Upper lobe of left lung (tissue), 6 donors: ENCODE measurements at regions not wholly inside any gene's neighbourhood (a gene's known extent, or its start where the extent isn't known, plus 50 kb on each side); places are given as distances from the start of the nearest gene placed in this dataset.

ENCODE experiments used
- ATAC-seq, 2 donors: fragments of 200-7000 bp; cut with Tn5 transposase; one replicate each; pipeline ENCODE4 v1.9.1; 2022; ENCODE audit warnings: mild to moderate bottlenecking in 2 of 2, moderate library complexity in 2 of 2; ENCODE audit not compliant: low FRiP score in 2 of 2
- DNase-seq, 2 donors: peaks; one replicate each; pipeline ENCODE4 v3.0.0-alpha.2; 2019 to 2020
- H3K27ac ChIP-seq, 4 donors: fragments of 200-600 bp; sonication (generic); one replicate each; pipeline ENCODE4 v1.5.1; 2016 to 2019
- H3K27me3 ChIP-seq, 4 donors: fragments of 200-600 bp; sonication (generic); one replicate each; pipeline ENCODE4 v1.5.1; 2017 to 2019
- H3K36me3 ChIP-seq, 4 donors: fragments of 200-600 bp; sonication (generic); one replicate each; pipeline ENCODE4 v1.5.1; 2016 to 2019
- H3K4me1 ChIP-seq, 4 donors: fragments of 200-600 bp; sonication (generic); one replicate each; pipeline ENCODE4 v1.5.1; 2018 to 2019
- H3K4me3 ChIP-seq, 4 donors: fragments of 200-600 bp; sonication (generic); one replicate each; pipeline ENCODE4 v1.5.1; 2017 to 2019; ENCODE audit warnings: mild to moderate bottlenecking in 2 of 4, moderate library complexity in 1 of 4
- H3K9me3 ChIP-seq, 4 donors: fragments of 200-600 bp; sonication (generic); one replicate each; pipeline ENCODE4 v1.5.1; 2018 to 2019
- EP300 ChIP-seq, 4 donors: sonication (generic); formaldehyde crosslinking; IDR thresholded peaks; one replicate each; pipeline ENCODE4 v1.5.1; 2017; ENCODE audit warnings: antibody characterized with exemption in 4 of 4, control low read depth in 2 of 4
- POLR2A ChIP-seq, 4 donors: fragments of 450-650 bp; IDR thresholded peaks; one replicate each; pipeline ENCODE4 v1.5.1; 2016 to 2017; ENCODE audit warnings: antibody characterized with exemption in 4 of 4, mild to moderate bottlenecking in 2 of 4
- POLR2AphosphoS5 ChIP-seq, 2 donors: sonication (generic); formaldehyde crosslinking; IDR thresholded peaks; one replicate each; pipeline ENCODE4 v1.5.1; 2017; ENCODE audit warnings: antibody characterized with exemption in 2 of 2
- WGBS, 2 donors: methylation state at CpG; one replicate each; pipeline ENCODE4 v1.1.5; 2017 to 2018; 5-methylcytosine and 5-hydroxymethylcytosine counted together
- TF ChIP-seq, protein P1 (sequence below), 6 experiments: fragments of 450-650 bp in 4 of 6; fragments of 200-600 bp in 2 of 6; sonication (generic) in 2 of 6; IDR thresholded peaks; one replicate each; pipeline ENCODE4 v1.5.1; 2016 to 2019; ENCODE audit warnings: antibody characterized with exemption in 6 of 6
- donor health status: DM: no; HTN: no; CAD: no; lungs with moderate emphysema.
- donor health status: DM: no; HTN: yes; CAD: no; lungs with severe emphysema.

DNA sequence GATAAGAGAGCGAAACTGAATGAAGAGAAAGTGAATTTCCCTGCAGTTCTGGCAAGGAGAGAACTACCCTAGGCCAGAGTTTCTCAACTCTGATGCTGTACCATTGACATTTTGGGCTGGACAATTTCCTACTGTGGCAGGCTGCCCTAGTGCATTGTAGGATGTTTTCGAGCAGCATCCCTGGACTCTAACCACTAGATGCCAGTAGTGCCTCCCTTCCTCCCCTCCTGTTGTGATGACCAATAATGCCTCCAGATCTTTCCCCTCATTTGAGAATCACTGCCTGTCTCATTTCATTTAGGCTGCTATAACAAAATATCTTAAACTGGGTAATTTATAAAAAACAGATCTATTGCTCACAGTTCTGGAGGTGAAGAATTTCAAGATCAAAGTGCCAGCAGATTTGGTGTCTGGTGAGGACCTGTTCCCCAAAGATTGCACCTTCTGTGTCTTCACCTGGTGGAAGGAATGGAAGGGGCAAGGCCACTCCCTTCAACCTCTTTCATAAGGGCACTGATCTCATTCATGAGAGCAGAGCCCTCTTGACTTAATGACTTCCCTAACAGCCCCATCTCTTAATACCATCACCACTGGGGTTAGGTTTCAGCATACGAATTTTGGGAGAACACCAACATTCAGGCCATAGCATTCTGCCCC lies 188.9 kb upstream of the MEIS2 start:
- WGBS, 2 donors: 57 to 82% methylated on average over 3 of the region's 3 CpGs
- Histone ChIP-seq H3K9me3 (no peaks in the 10 kb centered on the region), H3K4me3 (no peak overlapping the region), H3K4me1 (no peaks in the 10 kb centered on the region), H3K27ac (no peak overlapping the region), H3K36me3 (no peaks in the 10 kb centered on the region), H3K27me3 (no peaks in the 10 kb centered on the region)
- DNase-seq: no peak
- no peak for TF ChIP-seq POLR2A (IDR thresholded peaks at IDR 0.05)
- TF ChIP-seq, protein P1, sequence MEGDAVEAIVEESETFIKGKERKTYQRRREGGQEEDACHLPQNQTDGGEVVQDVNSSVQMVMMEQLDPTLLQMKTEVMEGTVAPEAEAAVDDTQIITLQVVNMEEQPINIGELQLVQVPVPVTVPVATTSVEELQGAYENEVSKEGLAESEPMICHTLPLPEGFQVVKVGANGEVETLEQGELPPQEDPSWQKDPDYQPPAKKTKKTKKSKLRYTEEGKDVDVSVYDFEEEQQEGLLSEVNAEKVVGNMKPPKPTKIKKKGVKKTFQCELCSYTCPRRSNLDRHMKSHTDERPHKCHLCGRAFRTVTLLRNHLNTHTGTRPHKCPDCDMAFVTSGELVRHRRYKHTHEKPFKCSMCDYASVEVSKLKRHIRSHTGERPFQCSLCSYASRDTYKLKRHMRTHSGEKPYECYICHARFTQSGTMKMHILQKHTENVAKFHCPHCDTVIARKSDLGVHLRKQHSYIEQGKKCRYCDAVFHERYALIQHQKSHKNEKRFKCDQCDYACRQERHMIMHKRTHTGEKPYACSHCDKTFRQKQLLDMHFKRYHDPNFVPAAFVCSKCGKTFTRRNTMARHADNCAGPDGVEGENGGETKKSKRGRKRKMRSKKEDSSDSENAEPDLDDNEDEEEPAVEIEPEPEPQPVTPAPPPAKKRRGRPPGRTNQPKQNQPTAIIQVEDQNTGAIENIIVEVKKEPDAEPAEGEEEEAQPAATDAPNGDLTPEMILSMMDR (IDR thresholded peaks at IDR 0.05): no peak
- no peak for TF ChIP-seq POLR2AphosphoS5 (IDR thresholded peaks at IDR 0.05)
- TF ChIP-seq EP300 (IDR thresholded peaks at IDR 0.05): no peak
- no peak for ATAC-seq

- 50 to 66% methylated on average over 1 of the region's 1 CpG for WGBS, 2 donors
- H3K27me3 ChIP-seq: no peaks in the 10 kb centered on the region
- H3K4me1 ChIP-seq: no peaks in the 10 kb centered on the region
Measured at GRCh38 chr15:37291920-37292319, 191.6 kb upstream of the MEIS2 start.

DNA sequence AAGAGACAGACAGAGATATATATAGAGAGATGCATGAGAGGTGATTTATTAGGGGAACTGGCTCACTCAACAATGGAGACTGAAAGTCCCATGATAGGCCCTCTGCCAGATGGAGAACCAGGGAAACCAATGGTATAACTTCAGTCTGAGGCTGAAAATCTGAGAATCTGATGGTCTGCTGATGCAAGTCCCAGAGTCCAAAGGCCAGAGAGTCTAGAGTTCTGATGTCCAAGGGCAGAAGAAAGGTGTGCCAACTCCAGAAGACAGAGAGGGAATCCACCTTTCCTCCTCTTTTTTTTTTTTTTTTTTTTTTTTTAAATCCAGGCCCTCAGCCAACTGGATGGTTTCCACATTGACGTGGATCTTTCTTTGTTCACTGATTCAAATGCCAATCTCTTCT lies 197.9 kb upstream of the MEIS2 start:
- H3K27ac ChIP-seq: no peak overlapping the region
- DNase-seq (no peak), ATAC-seq (no peak)
- WGBS, 2 donors: 50 to 79% methylated on average over 1 of the region's 1 CpG
- H3K9me3 ChIP-seq: no peaks in the 10 kb centered on the region
- H3K36me3 ChIP-seq: no peaks in the 10 kb centered on the region
- TF ChIP-seq POLR2AphosphoS5 (IDR thresholded peaks at IDR 0.05) (no peak), EP300 (IDR thresholded peaks at IDR 0.05) (no peak), POLR2A (IDR thresholded peaks at IDR 0.05) (no peak)
- TF ChIP-seq, protein P1 (IDR thresholded peaks at IDR 0.05): no peak
- H3K27me3 ChIP-seq: no peaks in the 10 kb centered on the region
- H3K4me1 ChIP-seq: no peaks in the 10 kb centered on the region
- H3K4me3 ChIP-seq: no peak overlapping the region

More at GRCh38 chr15:37291920-37292319, 191.6 kb upstream of the MEIS2 start:
- DNase-seq (no peak), ATAC-seq (no peak)
- H3K36me3 ChIP-seq: no peaks in the 10 kb centered on the region
- TF ChIP-seq POLR2A (IDR thresholded peaks at IDR 0.05) (no peak), POLR2AphosphoS5 (IDR thresholded peaks at IDR 0.05) (no peak), EP300 (IDR thresholded peaks at IDR 0.05) (no peak)
- TF ChIP-seq, protein P1 (IDR thresholded peaks at IDR 0.05): no peak
- H3K4me3 ChIP-seq: no peak overlapping the region
- H3K27ac ChIP-seq: no peak overlapping the region
- no peaks in the 10 kb centered on the region for H3K9me3 ChIP-seq

DNA sequence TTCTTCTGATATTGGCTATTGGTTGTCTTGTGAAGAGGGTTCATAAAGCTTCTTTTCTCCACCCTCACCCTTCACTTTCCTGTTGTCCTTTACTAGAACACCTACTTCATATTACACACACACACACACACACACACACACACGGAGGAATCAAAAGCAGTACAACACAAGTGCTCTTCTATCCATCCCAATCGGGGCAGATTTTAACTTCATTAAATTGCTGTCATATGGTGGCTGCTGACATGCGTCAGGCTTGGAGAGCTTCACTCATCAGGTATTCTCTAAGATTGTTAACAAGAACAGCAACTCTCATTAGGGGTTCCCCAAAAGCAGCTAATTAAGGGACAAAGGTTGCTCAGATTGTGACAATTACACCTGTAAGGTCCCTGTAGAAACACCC lies 239.1 kb upstream of the MEIS2 start:
- ATAC-seq: no peak
- TF ChIP-seq EP300 (IDR thresholded peaks at IDR 0.05) (no peak), POLR2AphosphoS5 (IDR thresholded peaks at IDR 0.05) (no peak), POLR2A (IDR thresholded peaks at IDR 0.05) (no peak)
- TF ChIP-seq, protein P1 (IDR thresholded peaks at IDR 0.05): no peak
- 73 to 77% methylated on average over 3 of the region's 3 CpGs for WGBS, 2 donors
- no peak for DNase-seq
- Histone ChIP-seq H3K27me3 (no peaks in the 10 kb centered on the region), H3K4me1 (no peaks in the 10 kb centered on the region), H3K36me3 (no peaks in the 10 kb centered on the region), H3K27ac (no peak overlapping the region), H3K9me3 (no peaks in the 10 kb centered on the region), H3K4me3 (no peak overlapping the region)

DNA sequence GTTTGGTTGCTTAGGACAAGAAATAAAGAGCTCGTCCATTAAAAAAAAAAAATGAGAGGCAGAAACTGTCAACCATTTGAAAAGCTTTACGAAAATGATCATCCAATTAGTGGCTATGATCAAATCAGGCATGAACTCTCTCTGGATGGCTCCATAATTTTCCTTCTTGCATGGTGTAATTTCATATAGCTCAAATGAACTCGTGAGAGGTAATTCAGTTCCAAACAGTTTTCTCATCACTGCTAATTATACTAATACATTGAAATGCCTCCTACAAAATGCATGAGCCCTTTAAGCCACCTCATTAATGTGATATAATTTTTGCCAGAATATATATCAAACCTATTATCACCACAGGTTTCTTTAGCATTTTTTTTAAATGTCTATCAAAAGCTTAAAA lies 239.5 kb upstream of the MEIS2 start:
- Histone ChIP-seq H3K4me3 (no peak overlapping the region), H3K27me3 (no peaks in the 10 kb centered on the region), H3K4me1 (no peaks in the 10 kb centered on the region), H3K9me3 (no peaks in the 10 kb centered on the region), H3K36me3 (no peaks in the 10 kb centered on the region), H3K27ac (no peak overlapping the region)
- TF ChIP-seq, protein P1 (IDR thresholded peaks at IDR 0.05): no peak
- TF ChIP-seq POLR2A (IDR thresholded peaks at IDR 0.05) (no peak), EP300 (IDR thresholded peaks at IDR 0.05) (no peak), POLR2AphosphoS5 (IDR thresholded peaks at IDR 0.05) (no peak)
- ATAC-seq (no peak), DNase-seq (no peak)
- WGBS, 2 donors: 74 to 79% methylated on average over 3 of the region's 3 CpGs
